GM23338 (cell line): ENCODE measurements at regions not wholly inside any gene's neighbourhood (a gene's known extent, or its start where the extent isn't known, plus 50 kb on each side); places are given as distances from the start of the nearest gene placed in this dataset.

Source experiments
- ATAC-seq: fragments of 200-7000 bp; cut with Tn5 transposase; 3 replicates; pipeline ENCODE4 v1.9.1; 2020
- DNase-seq: peaks from one replicate; pipeline ENCODE4 v3.0.0-alpha.2; 2015; ENCODE audit warnings: low spot score
- H2AFZ ChIP-seq: fragments of 200-600 bp; sonication (generic); 2 replicates; pipeline ENCODE4 v1.8.0; 2016; ENCODE audit warnings: antibody characterized with exemption, mild to moderate bottlenecking, moderate library complexity
- H3F3A ChIP-seq: fragments of 200-600 bp; sonication (generic); replicated peaks from 2 replicates; pipeline ENCODE4 v1.8.0; 2017; ENCODE audit warnings: antibody characterized with exemption, mixed run types, low read depth
- H3K27ac ChIP-seq: fragments of 200-600 bp; sonication (generic); 2 replicates; pipeline ENCODE4 v1.6.1; 2016; ENCODE audit warnings: low read depth
- H3K27me3 ChIP-seq: fragments of 200-600 bp; sonication (generic); 2 replicates; pipeline ENCODE4 v1.8.0; 2016; ENCODE audit warnings: mild to moderate bottlenecking, mixed run types, moderate library complexity; ENCODE audit not compliant: insufficient read depth
- H3K36me3 ChIP-seq: fragments of 200-600 bp; sonication (generic); 2 replicates; pipeline ENCODE4 v1.8.0; 2016; ENCODE audit warnings: mild to moderate bottlenecking; ENCODE audit not compliant: insufficient read depth
- H3K4me1 ChIP-seq: fragments of 200-600 bp; sonication (generic); 2 replicates; pipeline ENCODE4 v1.8.0; 2016; ENCODE audit warnings: mild to moderate bottlenecking, moderate library complexity; ENCODE audit not compliant: insufficient read depth
- H3K4me2 ChIP-seq: fragments of 200-600 bp; sonication (generic); 2 replicates; pipeline ENCODE4 v1.7.1; 2017; ENCODE audit warnings: mixed run types
- H3K4me3 ChIP-seq: fragments of 200-600 bp; sonication (generic); 2 replicates; pipeline ENCODE4 v1.6.1; 2016; ENCODE audit warnings: mixed run types
- H3K79me2 ChIP-seq: fragments of 200-600 bp; sonication (generic); replicated peaks from 2 replicates; pipeline ENCODE4 v1.8.0; 2017; ENCODE audit warnings: mild to moderate bottlenecking; ENCODE audit not compliant: insufficient read depth
- H3K9me2 ChIP-seq: fragments of 200-600 bp; sonication (generic); 2 replicates; pipeline ENCODE4 v1.8.0; 2017; ENCODE audit not compliant: insufficient read depth
- H4K20me1 ChIP-seq: fragments of 200-600 bp; sonication (generic); replicated peaks from 2 replicates; pipeline ENCODE4 v1.8.0; 2017; ENCODE audit warnings: mild to moderate bottlenecking; ENCODE audit not compliant: insufficient read depth
- H3K27ac Mint-ChIP-seq: 2 replicates; pipeline ENCODE4 v1.8.0; 2020; ENCODE audit warnings: inconsistent platforms, mild to moderate bottlenecking, moderate library complexity, mixed read lengths
- H3K27me3 Mint-ChIP-seq: 3 replicates; pipeline ENCODE4 v1.8.0; 2022; ENCODE audit warnings: low read depth, mild to moderate bottlenecking, moderate library complexity, mixed read lengths, inconsistent platforms; ENCODE audit not compliant: insufficient read depth, poor library complexity
- H3K36me3 Mint-ChIP-seq: 3 replicates; pipeline ENCODE4 v1.8.0; 2021; ENCODE audit warnings: low read depth, mild to moderate bottlenecking, inconsistent platforms, moderate library complexity, mixed read lengths
- H3K4me1 Mint-ChIP-seq: 3 replicates; pipeline ENCODE4 v1.8.0; 2020; ENCODE audit warnings: mild to moderate bottlenecking, inconsistent platforms, mixed read lengths
- H3K4me3 Mint-ChIP-seq: 3 replicates; pipeline ENCODE4 v1.8.0; 2021; ENCODE audit warnings: moderate library complexity, mild to moderate bottlenecking, inconsistent platforms, mixed read lengths
- H3K9me3 Mint-ChIP-seq: 3 replicates; pipeline ENCODE4 v1.8.0; 2020; ENCODE audit warnings: moderate library complexity, mild to moderate bottlenecking, inconsistent platforms, mixed read lengths
- CREB1 ChIP-seq: fragments of 250-450 bp; sonication (Bioruptor Pico); IDR thresholded peaks from 2 replicates; pipeline ENCODE4 v1.5.0; 2020; ENCODE audit warnings: low read depth, mild to moderate bottlenecking, moderate library complexity
- CTCF ChIP-seq, 2 experiments: fragments of 200-600 bp in 1 of 2; sonication (generic) in 1 of 2; conservative IDR thresholded peaks; 2 replicates each; pipeline versions ENCODE4 v1.5.1 to v1.6.1; 2016 to 2017; ENCODE audit warnings: antibody characterized with exemption in 2 of 2, low read depth in 2 of 2, mild to moderate bottlenecking in 2 of 2, moderate library complexity in 1 of 2
- ETS1 ChIP-seq: IDR thresholded peaks from 2 replicates; pipeline ENCODE4 v1.6.1; 2016; ENCODE audit warnings: antibody characterized with exemption
- EZH2 ChIP-seq: fragments of 200-600 bp; sonication (generic); IDR thresholded peaks from one replicate; pipeline ENCODE4 v1.8.0; 2017; ENCODE audit warnings: antibody characterized with exemption, mild to moderate bottlenecking, low read depth; ENCODE audit not compliant: unreplicated experiment
- EZH2phosphoT487 ChIP-seq: fragments of 200-600 bp; sonication (generic); IDR thresholded peaks from one replicate; pipeline ENCODE4 v1.8.1; 2018; ENCODE audit warnings: antibody characterized with exemption; ENCODE audit not compliant: unreplicated experiment
- JUNB ChIP-seq: IDR thresholded peaks from one replicate; pipeline ENCODE4 v1.6.1; 2016; ENCODE audit warnings: antibody characterized with exemption; ENCODE audit not compliant: unreplicated experiment
- NANOG ChIP-seq: IDR thresholded peaks from 2 replicates; pipeline ENCODE4 v1.6.1; 2016; ENCODE audit warnings: antibody characterized with exemption, borderline replicate concordance
- POLR2AphosphoS5 ChIP-seq: IDR thresholded peaks from 2 replicates; pipeline ENCODE4 v1.6.1; 2016; ENCODE audit warnings: antibody characterized with exemption, low read depth
- REST ChIP-seq: IDR thresholded peaks from one replicate; pipeline ENCODE4 v1.6.1; 2018; ENCODE audit warnings: antibody characterized with exemption; ENCODE audit not compliant: unreplicated experiment
- STAT1 ChIP-seq: IDR thresholded peaks from one replicate; pipeline ENCODE4 v1.6.1; 2016; ENCODE audit warnings: antibody characterized with exemption; ENCODE audit not compliant: unreplicated experiment
- ZNF114 ChIP-seq: fragments of 250-450 bp; sonication (Bioruptor Pico); IDR thresholded peaks from 2 replicates; pipeline ENCODE4 v1.5.0; 2020; ENCODE audit warnings: mild to moderate bottlenecking, moderate library complexity
- ZNF331 ChIP-seq: fragments of 250-450 bp; sonication (Bioruptor Pico); IDR thresholded peaks from 2 replicates; pipeline ENCODE4 v1.5.0; 2020; ENCODE audit warnings: low read depth, mild to moderate bottlenecking, moderate library complexity
- ZNF462 ChIP-seq: fragments of 250-450 bp; sonication (Bioruptor Pico); IDR thresholded peaks from 2 replicates; pipeline ENCODE4 v1.5.0; 2020; ENCODE audit warnings: mild to moderate bottlenecking, moderate library complexity

GRCh38 chr6:44664716-44665115 is 277.2 kb downstream of the CDC5L start:
- 0 out of 2 replicates have a peak, but pooled peaks cover 3% of the 10 kb centered on the region for H3F3A ChIP-seq
- ATAC-seq: no peak
- no peak overlapping the region for H3K4me2 ChIP-seq
- no peaks in the 10 kb centered on the region for H4K20me1 ChIP-seq
- H2AFZ ChIP-seq: no peak overlapping the region
- H3K36me3 Mint-ChIP-seq: no peaks in the 10 kb centered on the region; the same call in 2 of the 3 replicates
- TF ChIP-seq STAT1 (no peak), NANOG (no peak), EZH2phosphoT487 (no peak), ZNF331 (CRISPR knock-in tag) (no peak), CREB1 (CRISPR knock-in tag) (no peak), EZH2 (no peak), ETS1 (no peak), POLR2AphosphoS5 (no peak), ZNF114 (CRISPR knock-in tag) (no peak), REST (no peak), ZNF462 (CRISPR knock-in tag) (no peak), JUNB (no peak), CTCF (conservative IDR thresholded peaks at IDR 0.05; ENCODE audit: low read depth in 2 of 2) (no peak)
- no peak for DNase-seq
- H3K36me3 ChIP-seq: no peaks in the 10 kb centered on the region
- H3K27me3 ChIP-seq: no peaks in the 10 kb centered on the region
- peaks cover 8% of the 10 kb centered on the region for H3K9me2 ChIP-seq
- H3K79me2 ChIP-seq: no peaks in the 10 kb centered on the region
- peaks cover 48% of the 10 kb centered on the region for H3K4me1 ChIP-seq
- no peaks in the 10 kb centered on the region; the same call in 2 of the 3 replicates for H3K9me3 Mint-ChIP-seq
- H3K4me3 Mint-ChIP-seq: no peak overlapping the region
- H3K4me1 Mint-ChIP-seq: peaks cover 78% of the 10 kb centered on the region
- H3K4me3 ChIP-seq: no peak overlapping the region
- H3K27me3 Mint-ChIP-seq: peaks cover 20% of the 10 kb centered on the region
- H3K27ac Mint-ChIP-seq: no peak overlapping the region
- no peak overlapping the region for H3K27ac ChIP-seq
